Epithelial cell of esophagus (primary cell): ENCODE measurements at regions not wholly inside any gene's neighbourhood (a gene's known extent, or its start where the extent isn't known, plus 50 kb on each side); places are given as distances from the start of the nearest gene placed in this dataset.

Experiments
- DNase-seq: peaks from one replicate; pipeline ENCODE4 v3.0.0; 2010; ENCODE audit warnings: low read depth
- H3K4me3 ChIP-seq: 2 replicates; pipeline ENCODE4 v1.5.1; 2011; ENCODE audit warnings: mild to moderate bottlenecking, low read length, control low read depth
- CTCF ChIP-seq: IDR thresholded peaks from 2 replicates; pipeline ENCODE4 v1.5.1; 2011; ENCODE audit warnings: low read depth, mild to moderate bottlenecking, low read length, control low read depth, inconsistent platforms; ENCODE audit not compliant: insufficient read depth; ENCODE audit errors: missing control alignments

DNA sequence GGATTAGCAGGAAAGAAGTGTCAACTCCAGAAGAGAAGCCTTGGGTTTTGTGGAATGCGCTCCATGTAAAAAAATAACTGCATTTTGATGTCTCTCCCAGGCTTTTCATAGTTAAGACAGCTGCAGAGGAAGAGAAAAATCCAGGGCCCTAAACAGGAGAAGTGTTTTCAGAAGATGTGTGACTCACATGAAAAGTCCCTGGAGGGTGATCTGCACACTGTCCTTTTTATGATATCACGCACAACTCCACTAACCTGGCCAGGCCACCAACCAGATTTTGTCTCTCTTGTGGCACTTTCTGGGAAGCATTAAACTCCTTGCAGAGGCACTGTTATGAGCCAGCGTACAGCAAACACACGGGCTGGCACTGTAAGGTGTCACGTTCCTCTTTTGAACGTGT lies 267.3 kb downstream of the FGF9 start:
- H3K4me3 ChIP-seq, result no peak overlapping the region
- DNase-seq, result no peak
- TF ChIP-seq CTCF, result no peak

DNA sequence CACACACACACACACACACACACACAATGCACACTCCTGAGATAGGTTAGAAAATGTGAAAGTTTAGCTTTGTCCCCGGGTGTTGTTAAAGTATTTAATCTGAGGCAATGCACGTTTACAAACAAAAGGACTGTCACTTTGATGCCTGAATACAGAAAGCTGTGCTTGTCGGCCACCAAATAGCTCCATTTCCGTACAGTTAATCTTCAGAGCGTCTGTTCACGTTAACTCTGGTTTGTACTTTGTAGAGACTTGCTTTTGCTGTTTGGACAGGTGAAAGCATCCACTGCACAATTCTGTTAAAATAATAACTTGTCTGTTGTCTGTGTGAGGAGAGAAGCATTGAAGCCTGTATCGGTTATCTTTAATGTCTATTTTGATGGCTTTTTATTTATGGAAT lies 267.8 kb downstream of the FGF9 start:
- no peak for DNase-seq

DNA sequence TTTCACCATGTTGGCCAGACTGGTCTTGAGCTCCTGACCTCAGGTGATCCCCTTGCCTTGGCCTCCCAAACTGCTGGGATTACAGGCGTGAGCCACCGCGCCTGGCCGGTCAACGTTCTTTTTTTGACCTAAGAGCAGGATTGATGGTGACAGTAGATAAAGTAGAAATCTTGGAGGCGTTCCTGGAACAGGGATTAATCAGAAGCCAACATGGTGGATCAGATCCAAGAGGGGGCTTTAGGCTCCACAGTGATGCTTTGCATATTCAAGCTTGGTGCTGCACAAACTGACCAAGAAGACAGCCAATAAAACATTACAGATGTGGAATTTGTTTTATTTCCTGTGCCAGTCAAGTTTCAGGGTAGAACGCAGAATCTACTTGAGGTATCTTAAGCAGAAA lies 271.2 kb downstream of the FGF9 start:
- TF ChIP-seq CTCF, result no peak
- DNase-seq, result no peak

More for the DNA sequence above, 267.8 kb downstream of the FGF9 start:
- no peak overlapping the region for H3K4me3 ChIP-seq
- TF ChIP-seq CTCF, result no peak

GRCh38 chr13:21944610-21945009 lies 273.7 kb downstream of the FGF9 start:
- TF ChIP-seq CTCF, result no peak
- no peak for DNase-seq
- no peak overlapping the region for H3K4me3 ChIP-seq

More for the DNA sequence above, 271.2 kb downstream of the FGF9 start:
- no peak overlapping the region for H3K4me3 ChIP-seq

GRCh38 chr13:21945195-21945594 lies 274.3 kb downstream of the FGF9 start:
- no peak for DNase-seq
- no peak overlapping the region for H3K4me3 ChIP-seq
- no peak for TF ChIP-seq CTCF

GRCh38 chr13:21946964-21947363 lies 276.1 kb downstream of the FGF9 start:
- no peak for TF ChIP-seq CTCF
- no peak overlapping the region for H3K4me3 ChIP-seq
- DNase-seq, result no peak

DNA sequence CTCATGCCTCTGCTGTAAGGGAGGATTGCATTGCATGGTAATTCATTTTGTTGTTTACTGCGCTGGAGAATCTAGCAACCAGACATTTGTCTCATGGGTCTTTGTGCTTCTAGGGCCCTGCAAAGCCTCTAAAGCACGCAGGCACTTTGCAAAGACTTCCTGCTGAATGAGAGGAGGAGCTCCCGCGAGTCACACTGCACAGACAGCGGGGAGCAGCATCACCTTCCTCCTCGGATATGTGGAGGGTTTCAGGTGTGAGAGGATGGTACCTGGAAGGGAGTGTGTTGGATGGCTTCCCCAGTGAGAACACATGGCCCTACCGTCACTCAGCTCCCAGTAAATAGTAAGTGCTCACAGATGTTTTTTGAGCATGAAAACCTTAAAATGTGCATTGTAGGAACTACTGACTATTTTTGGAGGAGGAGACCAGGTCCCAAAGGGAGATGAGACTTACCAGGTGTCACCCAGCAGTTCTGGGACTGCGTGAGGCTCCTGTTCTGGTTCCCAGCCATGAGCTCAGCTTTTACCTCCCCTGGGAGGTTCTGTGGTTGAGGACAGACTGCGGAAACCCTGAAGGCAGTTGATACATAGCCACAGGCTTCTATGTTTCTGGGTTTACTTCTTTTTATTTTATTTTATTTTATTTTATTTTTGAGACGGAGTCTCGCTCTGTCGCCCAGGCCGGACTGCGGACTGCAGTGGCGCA lies 278.0 kb downstream of the FGF9 start:
- no peak for DNase-seq
- no peak for TF ChIP-seq CTCF
- no peak overlapping the region for H3K4me3 ChIP-seq
